ENCODE measurements at regions not wholly inside any gene's neighbourhood (a gene's known extent, or its start where the extent isn't known, plus 50 kb on each side); places are given as distances from the start of the nearest gene placed in this dataset.

DNA sequence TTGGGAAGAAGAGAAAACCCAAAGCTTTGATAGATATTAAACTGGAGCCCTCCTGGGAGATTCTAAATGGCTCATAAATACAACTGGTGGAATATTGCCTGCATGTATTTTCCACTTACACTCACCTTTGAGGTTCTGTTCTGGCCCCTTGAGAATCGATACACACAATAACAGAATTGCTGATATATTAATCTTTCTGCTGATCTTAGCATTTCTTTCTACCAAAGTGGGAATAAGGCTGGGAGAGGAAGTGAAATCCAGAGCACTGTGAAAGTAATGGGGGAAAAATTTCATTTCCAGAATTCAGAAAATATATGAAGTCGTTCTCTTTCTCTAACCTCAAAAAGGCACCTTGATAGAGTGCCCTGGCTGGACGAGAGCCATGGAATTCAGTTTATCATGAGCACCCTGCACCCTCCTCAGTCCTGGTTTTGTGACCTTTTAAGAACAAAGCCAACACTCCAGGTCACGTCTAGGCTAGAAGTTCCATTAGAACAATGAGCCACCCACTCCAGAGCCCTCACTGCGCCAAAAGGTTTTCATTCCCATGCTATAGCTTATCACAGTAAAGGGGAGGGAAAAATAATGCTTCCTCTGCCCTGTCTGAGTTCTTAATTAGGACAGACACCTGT is 244.5 kb downstream of the CD83 start:
- TF ChIP-seq, protein P1, sequence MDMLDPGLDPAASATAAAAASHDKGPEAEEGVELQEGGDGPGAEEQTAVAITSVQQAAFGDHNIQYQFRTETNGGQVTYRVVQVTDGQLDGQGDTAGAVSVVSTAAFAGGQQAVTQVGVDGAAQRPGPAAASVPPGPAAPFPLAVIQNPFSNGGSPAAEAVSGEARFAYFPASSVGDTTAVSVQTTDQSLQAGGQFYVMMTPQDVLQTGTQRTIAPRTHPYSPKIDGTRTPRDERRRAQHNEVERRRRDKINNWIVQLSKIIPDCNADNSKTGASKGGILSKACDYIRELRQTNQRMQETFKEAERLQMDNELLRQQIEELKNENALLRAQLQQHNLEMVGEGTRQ (IDR thresholded peaks at IDR 0.05; ENCODE audit: borderline replicate concordance, low read depth, low read length): no peak
- TF ChIP-seq, protein P2, sequence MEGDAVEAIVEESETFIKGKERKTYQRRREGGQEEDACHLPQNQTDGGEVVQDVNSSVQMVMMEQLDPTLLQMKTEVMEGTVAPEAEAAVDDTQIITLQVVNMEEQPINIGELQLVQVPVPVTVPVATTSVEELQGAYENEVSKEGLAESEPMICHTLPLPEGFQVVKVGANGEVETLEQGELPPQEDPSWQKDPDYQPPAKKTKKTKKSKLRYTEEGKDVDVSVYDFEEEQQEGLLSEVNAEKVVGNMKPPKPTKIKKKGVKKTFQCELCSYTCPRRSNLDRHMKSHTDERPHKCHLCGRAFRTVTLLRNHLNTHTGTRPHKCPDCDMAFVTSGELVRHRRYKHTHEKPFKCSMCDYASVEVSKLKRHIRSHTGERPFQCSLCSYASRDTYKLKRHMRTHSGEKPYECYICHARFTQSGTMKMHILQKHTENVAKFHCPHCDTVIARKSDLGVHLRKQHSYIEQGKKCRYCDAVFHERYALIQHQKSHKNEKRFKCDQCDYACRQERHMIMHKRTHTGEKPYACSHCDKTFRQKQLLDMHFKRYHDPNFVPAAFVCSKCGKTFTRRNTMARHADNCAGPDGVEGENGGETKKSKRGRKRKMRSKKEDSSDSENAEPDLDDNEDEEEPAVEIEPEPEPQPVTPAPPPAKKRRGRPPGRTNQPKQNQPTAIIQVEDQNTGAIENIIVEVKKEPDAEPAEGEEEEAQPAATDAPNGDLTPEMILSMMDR (IDR thresholded peaks at IDR 0.05): no peak
- TF ChIP-seq JUND (IDR thresholded peaks at IDR 0.05): no peak
- TF ChIP-seq RAD21 (IDR thresholded peaks at IDR 0.05; ENCODE audit: low read length): no peak
- no peak for TF ChIP-seq POLR2AphosphoS5 (IDR thresholded peaks at IDR 0.05; ENCODE audit: low read depth, low read length)
- TF ChIP-seq SIN3A (IDR thresholded peaks at IDR 0.05; ENCODE audit: borderline replicate concordance, low read depth, low read length): no peak
- TF ChIP-seq SMC3 (IDR thresholded peaks at IDR 0.05; ENCODE audit: low read depth, low read length): no peak
- no peak for TF ChIP-seq CHD2 (IDR thresholded peaks at IDR 0.05; ENCODE audit: low read length, partially characterized antibody)
- TF ChIP-seq TEAD4 (IDR thresholded peaks at IDR 0.05; ENCODE audit: borderline replicate concordance, insufficient read depth): no peak
- no peak for TF ChIP-seq RCOR1 (IDR thresholded peaks at IDR 0.05; ENCODE audit: low read length)
- no peak for TF ChIP-seq TCF12 (IDR thresholded peaks at IDR 0.05)
- TF ChIP-seq FOXM1 (IDR thresholded peaks at IDR 0.05; ENCODE audit: low read depth): no peak
- TF ChIP-seq RXRA (IDR thresholded peaks at IDR 0.05; ENCODE audit: borderline replicate concordance, low read depth): no peak

All from SK-N-SH (cell line).